GM13977 (cell line): ENCODE measurements at regions not wholly inside any gene's neighbourhood (a gene's known extent, or its start where the extent isn't known, plus 50 kb on each side); places are given as distances from the start of the nearest gene placed in this dataset.

Experiments
- DNase-seq: peaks from one replicate; pipeline ENCODE4 v3.0.0; 2012; ENCODE audit warnings: low spot score
- in situ Hi-C: fragments of 300-500 bp; cut with MboI; formaldehyde crosslinking; loops from one replicate; pipeline ENCODE4 v1.12.0; 2022; ENCODE audit warnings: low sequenced_read_pairs, low pct_unique_long_range_greater_than_20kb, mixed read lengths, inconsistent platforms; ENCODE audit not compliant: unreplicated experiment
- TF ChIP-seq, protein P1 (sequence below): IDR thresholded peaks from 2 replicates; pipeline ENCODE4 v1.5.1; 2012; ENCODE audit warnings: mild to moderate bottlenecking, control low read depth; ENCODE audit not compliant: insufficient read depth; ENCODE audit errors: extremely low read depth, missing control alignments

DNA sequence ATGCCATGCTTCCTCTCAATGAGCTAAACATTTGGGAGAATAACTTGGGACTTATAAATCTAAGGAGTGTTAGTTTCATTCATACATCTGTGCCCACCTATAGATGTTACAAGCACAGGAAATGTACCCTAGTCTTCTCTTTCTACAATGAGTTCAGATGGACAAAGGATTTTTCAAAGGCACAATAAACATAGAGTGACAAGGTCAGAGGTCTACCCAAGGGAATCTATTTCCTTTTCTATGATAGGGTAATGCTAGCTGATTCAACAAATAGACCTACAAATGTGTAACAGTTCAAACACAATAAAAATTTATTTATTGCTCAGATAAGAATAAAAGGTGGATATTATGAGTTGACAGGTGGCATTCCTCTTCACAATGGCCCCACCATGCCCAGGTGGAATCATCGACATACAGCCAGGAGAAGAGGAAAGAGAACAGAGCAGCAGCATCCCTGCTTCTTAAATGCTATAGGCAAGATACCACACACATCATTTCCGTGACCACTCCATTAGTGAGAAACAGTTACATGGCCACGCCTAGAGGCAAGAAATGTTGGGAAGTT, 421.8 kb downstream of the HNRNPD start:
- DNase-seq = no peak
- in situ Hi-C loops = no loop called here
- TF ChIP-seq, protein P1, sequence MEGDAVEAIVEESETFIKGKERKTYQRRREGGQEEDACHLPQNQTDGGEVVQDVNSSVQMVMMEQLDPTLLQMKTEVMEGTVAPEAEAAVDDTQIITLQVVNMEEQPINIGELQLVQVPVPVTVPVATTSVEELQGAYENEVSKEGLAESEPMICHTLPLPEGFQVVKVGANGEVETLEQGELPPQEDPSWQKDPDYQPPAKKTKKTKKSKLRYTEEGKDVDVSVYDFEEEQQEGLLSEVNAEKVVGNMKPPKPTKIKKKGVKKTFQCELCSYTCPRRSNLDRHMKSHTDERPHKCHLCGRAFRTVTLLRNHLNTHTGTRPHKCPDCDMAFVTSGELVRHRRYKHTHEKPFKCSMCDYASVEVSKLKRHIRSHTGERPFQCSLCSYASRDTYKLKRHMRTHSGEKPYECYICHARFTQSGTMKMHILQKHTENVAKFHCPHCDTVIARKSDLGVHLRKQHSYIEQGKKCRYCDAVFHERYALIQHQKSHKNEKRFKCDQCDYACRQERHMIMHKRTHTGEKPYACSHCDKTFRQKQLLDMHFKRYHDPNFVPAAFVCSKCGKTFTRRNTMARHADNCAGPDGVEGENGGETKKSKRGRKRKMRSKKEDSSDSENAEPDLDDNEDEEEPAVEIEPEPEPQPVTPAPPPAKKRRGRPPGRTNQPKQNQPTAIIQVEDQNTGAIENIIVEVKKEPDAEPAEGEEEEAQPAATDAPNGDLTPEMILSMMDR = no peak

DNA sequence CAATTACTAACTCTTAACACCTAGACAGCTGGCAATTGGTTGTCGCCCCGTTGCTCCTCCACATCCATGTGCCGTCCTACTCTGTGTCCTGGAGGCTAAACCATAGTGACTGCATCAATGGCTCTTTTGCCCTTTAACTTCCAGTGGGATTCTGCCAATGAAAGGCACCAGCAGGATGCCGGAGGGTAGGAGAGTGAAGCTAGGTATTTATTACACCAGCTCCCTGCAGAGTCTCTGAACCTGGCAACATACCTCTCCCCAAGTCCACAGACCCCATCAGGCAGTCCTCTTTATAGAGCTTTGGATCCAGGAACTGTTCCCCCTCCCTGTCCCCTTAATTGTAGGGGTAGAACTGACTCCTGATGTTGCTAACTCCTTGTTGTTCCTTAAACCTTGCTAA, 426.8 kb downstream of the HNRNPD start:
- TF ChIP-seq, protein P1 = no peak
- in situ Hi-C loops = no loop called here
- no peak for DNase-seq

DNA sequence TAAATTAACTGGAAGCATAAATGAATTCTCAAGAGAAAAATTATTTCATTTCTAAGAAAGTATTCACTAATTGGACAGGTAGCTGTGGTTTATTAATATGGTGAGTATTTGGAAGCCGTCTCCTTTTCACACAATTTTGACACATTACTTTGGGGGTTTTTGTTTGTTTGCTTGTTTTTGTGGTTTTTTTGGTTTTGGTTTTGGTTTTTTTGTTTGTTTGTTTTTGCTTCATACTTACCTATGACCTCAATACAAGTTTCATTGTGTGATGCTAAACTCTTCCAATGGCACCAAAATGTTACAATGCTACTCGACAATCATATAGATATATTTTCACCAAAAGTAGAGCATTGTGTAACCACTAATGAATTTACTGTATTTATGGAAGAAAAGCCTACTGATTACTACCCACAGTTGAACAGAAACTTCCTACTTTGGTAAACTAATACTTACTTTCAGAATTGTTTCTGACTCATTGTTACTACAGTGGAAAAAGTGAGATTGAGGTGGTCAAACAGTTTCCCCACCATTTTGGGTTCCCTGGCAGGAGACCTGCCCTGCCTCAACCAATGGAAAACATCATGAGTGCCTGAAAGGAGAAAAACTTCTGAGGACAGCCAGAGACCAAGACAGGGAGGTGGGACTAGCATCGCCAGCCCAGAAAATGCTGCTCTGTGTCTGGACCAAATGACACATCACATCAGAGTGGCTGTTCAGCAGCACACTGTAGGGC, 443.1 kb downstream of the HNRNPD start:
- DNase-seq = no peak
- in situ Hi-C loops = no loop called here
- TF ChIP-seq, protein P1 = no peak

DNA sequence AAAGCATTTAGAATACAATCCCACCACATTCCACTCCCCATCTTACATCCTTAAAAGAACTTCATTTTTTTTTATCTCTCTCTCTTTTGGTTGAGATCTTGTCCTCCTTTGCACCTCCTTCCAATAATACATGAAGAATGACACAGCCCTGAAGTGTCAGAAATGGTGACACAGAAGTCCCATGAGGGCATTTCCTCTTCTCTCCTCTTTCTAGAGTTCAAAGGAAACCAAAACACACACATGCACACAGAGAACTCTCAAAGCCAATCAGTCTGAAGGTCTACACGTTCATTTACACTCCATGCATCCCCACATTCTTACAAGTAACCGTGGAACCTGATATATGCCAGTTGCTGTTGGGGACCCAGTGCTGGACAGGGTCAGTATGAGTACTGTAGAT, 450.7 kb downstream of the HNRNPD start:
- in situ Hi-C loops = no loop called here
- DNase-seq = no peak
- TF ChIP-seq, protein P1 = no peak

DNA sequence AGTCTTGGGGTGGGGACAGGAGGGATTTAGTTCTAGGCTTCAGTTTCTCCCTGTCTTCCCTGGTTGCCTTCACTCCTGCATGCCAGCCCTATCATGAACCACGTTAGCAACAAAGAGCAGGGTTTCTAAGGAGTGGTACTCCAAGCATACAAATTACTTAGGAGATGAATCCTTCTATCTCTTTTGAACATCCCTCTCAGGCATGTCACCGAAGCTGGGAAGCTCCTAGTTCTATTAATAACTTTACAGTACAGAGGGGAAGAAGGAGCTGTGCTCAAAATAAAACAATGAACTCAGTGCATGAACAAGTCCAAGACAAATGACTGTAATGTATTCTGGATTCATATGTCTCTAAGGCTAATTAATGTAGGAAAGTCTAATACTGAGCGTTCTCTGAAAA, 450.6 kb upstream of the RASGEF1B start:
- in situ Hi-C loops = no loop called here
- TF ChIP-seq, protein P1 = no peak
- no peak for DNase-seq

DNA sequence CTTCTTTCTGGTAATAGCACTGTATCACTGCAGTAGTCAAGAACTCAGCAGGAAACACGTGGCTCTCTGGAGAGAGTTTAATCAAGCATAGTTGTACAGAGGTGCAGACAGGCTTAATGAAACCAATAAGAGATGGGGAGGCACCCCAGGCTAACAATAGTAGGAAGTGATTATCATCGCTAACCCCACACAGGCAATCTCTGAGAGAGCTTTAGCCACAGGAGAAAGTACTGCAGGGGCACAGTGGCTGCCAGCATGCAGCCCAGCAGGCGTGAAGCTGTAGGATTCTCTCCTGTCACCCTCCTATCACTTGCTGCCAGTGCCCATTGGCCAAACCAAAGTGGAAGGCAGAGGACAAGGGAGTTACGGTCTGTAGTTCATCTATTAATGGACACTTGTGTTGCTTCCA, 450.0 kb upstream of the RASGEF1B start:
- in situ Hi-C loops = no loop called here
- TF ChIP-seq, protein P1 = no peak
- no peak for DNase-seq
